Amniotic epithelial cell (primary cell): ENCODE measurements at regions not wholly inside any gene's neighbourhood (a gene's known extent, or its start where the extent isn't known, plus 50 kb on each side); places are given as distances from the start of the nearest gene placed in this dataset.
"Not testable (repeated sequence)": the region's sequence is repeated elsewhere in the genome, so short reads cannot be mapped to it uniquely, and the experiment has no call there.

ENCODE experiments used
- DNase-seq: peaks from one replicate; pipeline ENCODE4 v3.0.0-alpha.2; 2010; ENCODE audit warnings: low read depth

DNA sequence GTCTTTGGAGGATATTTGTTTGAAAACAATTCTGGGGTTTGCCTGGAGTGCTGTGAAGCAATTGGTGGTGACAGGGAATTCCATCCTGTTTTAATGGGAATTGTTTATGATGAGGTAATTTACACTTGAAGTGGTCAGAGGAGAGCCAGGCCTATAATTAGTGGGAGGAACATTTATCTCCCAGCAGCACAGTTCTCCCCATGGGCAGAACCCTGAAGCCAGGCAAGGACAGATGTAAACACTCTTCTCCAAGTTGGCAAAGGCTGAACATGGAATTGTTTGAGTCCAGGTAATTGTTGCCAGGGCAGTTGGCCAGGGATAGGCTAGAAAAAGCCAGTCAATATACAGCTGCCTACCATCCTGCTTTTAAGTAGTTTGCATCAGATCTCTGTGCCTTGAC, 789.7 kb downstream of the FRK start:
- no peak for DNase-seq

DNA sequence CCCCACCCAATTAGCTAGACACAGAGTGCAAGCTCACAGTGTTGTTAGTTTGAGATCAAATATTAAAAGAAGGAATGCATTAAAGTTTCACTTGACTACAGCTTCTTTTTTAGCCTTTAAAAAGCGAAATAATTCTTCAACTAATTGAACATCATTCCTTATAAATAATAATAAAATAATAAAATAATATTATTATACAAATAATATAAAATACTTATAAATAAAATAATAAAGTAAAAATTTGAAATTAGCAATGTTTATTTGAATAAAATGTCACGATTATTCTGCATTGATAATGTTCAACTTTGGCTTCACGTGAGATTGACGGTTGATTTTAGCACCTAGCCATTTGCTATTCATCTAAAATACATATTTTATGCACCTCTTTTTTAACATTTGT, 819.3 kb downstream of the FRK start:
- no peak for DNase-seq

DNA sequence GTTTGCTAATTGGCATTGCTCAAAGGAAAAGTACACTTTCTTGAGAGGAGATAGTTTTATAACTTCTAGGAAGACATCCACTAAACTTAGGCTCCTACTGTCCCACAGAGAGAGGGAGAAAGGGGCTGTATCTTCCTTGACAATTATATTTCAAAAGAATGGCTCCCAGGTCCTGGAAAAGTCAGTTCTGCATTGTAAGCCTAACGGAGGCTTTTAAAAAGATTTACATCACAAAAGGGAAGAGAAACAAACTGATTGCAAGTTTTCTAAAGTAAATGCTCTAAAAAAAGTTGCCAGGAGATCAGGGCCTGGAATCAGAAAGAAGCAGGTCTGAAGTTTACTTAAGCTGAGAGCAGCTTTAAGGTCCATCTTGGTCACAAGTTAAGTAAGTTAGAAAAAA, 839.5 kb downstream of the FRK start:
- no peak for DNase-seq

DNA sequence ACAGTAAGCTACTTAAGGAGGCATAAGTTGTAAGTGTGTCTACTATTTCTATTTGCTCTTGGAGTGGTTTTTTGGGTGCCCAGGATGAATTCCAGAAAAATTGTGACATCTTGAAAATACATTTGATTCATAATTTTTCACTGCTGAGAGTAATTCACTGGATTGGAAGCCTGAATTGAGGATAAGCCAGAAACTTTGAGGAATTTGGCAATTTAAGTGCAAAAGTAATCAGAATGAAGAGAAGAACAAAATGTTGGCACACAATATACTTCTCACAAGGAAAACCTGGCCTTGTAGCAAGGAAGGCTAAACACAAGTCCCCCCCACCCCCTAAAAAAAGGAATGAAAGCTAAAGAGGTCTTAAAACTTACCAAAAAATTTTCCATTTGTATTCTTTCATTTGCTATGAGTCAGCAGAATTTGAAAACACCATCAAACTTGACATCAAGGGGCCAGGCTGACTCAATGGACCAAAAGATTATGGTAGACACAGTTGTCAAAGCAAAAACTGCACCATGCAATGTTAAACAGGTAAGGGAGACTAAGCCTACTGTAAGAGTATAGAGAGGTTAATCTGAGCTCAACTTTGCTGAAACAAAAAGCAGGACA, 840.0 kb downstream of the FRK start:
- no peak for DNase-seq

DNA sequence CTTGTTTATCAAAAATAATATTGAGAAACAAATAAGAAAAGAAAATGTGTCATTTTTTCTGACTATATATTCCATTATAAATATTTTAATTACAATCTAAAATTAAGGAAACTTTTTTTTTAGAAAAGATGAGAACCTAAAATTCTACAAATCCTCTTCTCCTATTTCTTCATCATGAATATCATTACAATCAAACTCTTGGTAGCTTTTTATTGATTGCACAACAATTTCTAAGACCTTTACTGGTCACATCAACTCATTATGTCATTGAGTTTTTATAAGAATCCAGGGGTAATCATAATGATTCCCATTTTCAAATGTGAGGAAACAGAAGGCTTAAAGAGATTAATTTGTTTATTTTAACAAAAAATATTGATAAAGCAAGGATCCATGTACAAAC, 841.0 kb downstream of the FRK start:
- DNase-seq: no peak

DNA sequence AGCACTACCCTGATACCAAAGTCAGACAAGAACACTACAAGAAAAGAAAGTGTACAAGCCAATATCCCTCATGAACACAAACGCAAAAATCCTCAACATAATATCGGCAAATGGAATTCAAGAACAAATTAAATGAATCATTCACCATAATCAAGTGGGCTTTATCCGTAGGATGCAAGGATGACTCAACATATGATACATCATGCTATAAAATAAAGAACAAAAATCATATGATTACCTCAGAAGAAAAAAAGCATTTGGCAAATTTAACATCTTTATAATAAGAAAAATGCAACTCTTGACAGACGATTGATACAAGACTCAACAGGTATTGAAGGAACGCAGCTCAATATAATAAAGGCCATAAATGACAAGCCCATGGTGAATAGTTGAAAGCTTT, 843.9 kb downstream of the FRK start:
- no peak for DNase-seq

DNA sequence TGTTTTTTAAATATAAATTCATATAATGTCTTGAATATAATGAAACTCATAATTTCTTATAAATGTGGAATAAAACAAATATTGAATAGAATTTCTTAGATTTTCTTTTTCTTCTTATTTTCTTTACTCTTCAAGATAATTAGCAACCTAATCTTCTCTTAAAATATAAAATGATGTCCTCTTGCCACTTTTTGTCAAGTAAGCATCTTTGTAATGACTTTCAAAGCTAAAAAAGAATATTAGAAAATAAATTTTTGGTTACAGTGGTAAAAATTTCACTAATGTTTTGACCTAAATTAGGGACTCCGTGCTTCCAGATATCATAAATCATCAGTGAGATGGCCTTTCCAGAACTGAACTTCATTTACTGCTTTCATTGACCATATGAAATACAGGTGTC, 846.4 kb downstream of the FRK start:
- no peak for DNase-seq

DNA sequence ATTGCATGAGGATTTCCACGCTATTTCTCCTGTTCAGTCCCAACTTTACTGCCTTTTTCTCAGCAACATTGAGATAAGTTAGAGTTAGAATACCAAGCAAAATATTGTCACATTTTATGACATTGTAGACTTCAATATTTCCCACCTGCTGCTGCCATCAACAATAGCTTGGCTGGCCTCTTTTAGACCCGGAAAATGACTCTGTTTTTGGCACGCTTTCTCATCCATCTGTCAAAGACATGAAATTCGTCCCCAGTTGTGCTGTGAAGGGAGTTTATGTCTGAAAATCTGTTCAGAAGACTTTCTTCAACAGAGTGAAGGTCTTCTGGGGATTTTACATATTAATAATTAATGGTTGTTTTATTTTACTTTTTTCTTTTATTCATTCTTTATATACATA, 857.3 kb downstream of the FRK start:
- no peak for DNase-seq

DNA sequence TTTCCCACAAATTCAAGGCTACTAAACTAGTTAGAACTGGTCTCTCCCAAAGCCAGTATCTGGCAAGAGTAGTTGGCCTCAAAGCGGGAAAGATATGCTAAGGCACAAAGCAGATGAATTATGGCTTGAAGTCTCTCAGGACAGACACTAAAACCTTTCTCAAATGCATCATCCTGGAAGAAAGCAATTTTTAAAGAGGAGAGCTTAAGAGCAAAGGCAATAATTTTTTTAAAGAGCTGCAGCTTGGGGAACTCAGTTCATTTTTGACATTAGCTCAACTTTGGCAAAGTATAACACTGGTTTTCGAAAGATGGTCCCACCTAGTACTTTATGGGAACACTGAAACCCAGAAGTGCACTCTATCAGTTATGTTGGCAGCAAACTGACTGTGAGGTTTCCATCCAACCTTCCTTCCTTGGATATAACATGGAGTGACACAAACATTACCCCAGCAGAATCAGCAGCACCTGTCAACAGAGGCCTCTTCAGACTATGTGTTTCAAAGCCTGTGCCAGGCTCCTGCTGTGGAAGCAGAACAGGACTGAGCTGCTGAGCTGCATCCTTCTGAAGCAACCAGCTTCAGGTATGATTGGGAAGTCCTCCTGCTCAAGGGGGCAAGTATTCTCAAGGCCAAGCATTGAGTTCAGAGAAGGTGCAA, 852.3 kb upstream of the HS3ST5 start:
- DNase-seq: no peak

DNA sequence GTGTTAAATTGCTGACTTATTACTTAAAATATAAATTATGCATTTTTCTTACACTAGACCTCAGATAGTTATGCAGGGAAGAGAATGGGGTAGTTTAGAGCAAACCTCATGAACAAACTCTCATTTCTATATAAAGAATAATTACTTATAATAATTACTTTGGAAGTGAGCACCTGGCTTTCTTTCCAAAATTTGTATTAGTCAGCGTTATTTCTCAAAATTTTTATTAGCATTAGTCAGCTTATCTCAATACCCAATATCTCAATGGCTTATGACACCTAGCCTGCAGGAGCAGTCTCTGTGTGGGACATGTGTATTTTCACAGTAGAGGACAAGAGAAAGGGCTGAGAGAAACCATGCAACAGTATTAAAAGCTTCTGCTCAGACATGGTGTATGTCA, 849.2 kb upstream of the HS3ST5 start:
- no peak for DNase-seq

DNA sequence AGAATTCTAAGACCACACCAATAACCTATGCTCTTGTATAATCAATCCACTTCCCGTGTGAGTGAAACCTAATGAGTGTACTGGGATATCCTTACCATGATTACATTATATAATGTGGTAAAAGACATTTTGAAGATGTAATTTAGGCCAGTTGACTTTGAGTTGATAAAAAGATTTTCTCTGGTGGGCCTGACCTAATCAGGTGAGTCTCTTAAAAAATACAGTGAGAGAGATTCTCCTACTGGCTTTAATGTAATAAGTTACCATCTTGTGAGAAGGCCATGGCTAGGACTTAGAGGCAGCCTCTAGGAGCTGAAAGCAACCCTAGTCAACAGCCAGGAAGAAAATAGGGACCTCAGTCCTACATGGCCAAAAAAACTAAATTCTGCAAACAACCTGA, 847.7 kb upstream of the HS3ST5 start:
- no peak for DNase-seq

DNA sequence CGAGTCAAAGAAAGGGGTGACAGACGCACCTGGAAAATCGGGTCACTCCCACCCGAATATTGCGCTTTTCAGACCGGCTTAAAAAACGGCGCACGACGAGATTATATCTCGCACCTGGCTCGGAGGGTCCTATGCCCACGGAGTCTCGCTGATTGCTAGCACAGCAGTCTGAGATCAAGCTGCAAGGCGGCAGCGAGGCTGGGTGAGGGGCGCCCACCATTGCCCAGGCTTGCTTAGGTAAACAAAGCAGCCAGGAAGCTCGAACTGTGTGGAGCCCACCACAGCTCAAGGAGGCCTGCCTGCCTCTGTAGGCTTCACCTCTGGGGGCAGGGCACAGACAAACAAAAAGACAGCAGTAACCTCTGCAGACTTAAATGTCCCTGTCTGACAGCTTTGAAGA, 832.6 kb upstream of the HS3ST5 start:
- DNase-seq: not testable (repeated sequence)

DNA sequence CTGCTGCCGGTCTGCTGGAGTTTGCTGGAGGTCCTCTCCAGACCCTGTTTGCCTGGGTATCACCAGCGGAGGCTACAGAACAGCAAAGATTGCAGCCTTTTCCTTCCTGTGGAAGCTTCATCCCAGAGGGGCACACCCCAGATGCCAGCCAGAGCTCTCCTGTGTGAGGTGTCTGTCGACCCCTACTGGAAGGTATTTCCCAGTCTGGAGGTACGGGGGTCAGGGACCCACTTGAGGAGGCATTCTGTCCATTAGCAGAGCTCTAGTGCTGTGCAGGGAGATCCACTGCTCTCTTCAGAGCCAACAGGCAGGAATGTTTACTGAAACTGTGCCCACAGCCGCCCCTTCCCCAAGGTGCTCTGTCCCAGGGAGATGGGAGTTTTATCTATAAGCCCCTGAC, 823.1 kb upstream of the HS3ST5 start:
- not testable (repeated sequence) for DNase-seq

DNA sequence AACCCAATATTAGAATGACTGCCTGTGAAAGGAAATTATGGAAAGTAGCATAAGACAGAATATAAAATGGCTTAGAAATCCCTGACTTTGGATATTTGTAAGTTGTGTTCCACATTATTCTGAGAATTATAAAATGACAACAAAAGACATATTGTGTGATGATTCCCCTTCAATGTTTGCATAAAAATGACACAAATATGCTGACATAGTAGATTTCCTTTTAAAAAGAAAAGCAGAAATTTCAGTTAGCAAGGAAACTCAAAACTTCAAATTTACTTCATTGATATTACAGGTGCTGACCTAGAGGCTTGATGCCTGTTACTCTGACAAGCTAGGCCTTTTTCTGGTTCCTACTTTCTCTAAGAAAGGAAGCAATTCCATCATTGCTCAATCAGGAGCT, 816.9 kb upstream of the HS3ST5 start:
- DNase-seq: no peak

DNA sequence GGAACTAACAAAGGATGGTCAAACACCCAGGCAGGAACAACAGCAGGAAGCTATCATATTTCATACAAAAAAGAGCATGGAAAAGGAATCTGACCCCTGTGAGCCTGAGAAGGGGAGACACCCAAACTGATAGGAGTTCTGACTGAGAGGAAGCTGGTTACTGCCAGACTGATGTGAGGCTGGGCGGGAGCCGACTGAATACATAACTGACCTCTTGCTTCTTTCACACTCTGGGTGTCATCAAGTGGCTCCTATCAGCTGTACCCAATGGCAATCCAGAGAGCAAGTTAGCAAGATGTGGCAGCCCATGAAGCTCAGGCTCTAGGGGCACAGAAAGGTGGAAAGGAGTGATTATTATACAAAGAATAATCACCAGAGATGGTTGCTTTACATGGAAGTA, 795.1 kb upstream of the HS3ST5 start:
- DNase-seq: no peak

DNA sequence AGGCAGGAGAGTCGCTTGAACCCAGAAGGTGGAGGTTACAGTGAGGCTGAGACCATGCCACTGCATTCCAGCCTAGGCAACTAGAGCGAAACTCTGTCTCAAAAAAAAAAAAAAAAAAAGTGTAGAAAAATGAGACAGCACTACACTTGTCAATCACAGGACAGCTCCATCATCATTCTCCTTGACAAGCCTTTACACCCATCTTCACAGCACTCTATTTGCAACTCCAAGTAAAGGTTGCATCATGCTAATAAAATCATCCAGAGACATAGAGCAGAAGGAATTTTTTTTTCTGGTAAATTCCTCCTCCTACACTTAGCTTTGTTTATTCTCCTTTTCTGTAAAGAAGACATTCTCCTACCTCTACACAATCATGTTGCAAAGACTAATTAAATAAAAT, 791.0 kb upstream of the HS3ST5 start:
- DNase-seq: no peak

DNA sequence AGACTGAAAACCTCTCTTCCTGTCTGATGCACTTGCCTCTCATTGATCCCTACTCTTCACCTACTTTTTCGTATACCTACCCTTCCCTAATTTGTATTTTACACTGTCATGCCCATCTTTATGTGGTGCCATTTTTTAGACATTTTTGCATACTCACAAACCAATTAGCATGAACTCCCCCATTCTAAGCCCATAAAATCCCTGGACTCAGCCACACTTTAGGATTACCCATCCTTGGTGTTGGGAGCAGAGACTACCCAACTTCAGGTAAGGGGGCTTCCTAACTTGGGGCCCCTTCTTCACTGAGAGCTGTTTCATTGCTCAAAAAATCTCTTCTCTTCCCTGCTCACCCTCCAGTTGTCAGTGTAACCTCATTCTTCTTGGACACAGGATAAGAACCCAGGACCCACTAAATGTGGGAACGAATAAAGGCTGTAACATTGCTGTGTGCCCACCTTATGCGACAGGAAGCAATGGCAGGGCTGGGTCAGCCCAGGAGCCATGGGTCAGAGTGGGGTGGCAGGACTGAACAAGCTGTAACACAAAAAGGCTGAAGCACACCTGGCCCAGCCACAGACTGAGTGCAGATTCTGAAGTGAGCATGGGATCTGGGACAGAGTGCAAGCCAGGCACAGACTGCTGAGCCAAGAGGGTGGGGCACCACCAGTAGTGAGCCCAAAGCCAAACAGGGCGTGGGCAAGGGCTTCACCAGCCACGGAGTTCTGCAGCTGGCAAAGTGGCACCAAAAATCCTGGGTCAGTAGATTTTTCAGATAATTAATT, 789.1 kb upstream of the HS3ST5 start:
- no peak for DNase-seq

DNA sequence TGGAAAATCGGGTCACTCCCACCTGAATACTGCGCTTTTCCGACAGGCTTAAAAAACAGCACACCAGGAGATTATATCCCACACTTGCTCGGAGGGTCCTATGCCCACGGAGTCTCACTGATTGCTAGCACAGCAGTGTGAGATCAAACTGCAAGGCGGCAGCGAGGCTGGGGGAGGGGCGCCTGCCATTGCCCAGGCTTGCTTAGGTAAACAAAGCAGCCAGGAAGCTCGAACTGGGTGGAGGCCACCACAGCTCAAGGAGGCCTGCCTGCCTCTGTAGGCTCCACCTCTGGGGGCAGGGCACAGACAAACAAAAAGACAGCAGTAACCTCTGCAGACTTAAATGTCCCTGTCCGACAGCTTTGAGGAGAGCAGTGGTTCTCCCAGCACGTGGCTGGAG, 778.7 kb upstream of the HS3ST5 start:
- not testable (repeated sequence) for DNase-seq

DNA sequence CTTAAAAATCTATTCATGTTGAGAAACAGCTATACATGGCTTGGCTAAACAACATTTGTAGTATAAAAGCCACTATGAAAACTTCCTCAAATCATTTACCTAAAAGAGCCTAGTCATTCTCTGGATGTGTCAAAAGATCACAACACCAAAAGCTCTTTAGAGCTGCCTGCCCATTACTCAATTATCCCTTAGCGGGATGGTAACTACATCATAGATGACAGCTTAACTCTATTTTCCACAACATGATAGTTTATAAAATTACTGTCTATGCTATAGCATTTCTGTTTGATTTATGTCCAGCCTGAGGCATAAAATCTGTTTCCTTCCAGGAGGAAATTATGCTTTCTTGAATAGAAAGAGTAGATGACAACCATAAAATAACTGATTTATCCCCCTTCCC, 777.6 kb upstream of the HS3ST5 start:
- no peak for DNase-seq

DNA sequence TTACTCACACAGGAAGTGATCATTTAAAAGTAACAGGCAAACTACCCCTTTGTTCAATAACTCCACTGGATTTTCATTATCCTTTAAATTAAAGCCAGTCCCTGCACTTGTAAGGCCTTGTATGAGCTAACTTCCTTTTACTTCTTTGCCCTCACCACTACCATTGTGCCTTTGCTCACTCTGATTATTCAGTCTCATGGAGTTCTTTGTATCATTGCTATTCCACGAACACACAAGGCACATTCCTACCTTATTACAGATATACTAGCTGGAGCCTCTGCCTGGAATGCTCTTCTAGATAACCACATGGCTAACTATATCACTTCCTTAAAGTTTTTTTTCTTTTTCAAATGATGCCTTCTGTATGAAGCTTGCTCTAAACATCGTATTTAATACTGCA, 748.6 kb upstream of the HS3ST5 start:
- no peak for DNase-seq

DNA sequence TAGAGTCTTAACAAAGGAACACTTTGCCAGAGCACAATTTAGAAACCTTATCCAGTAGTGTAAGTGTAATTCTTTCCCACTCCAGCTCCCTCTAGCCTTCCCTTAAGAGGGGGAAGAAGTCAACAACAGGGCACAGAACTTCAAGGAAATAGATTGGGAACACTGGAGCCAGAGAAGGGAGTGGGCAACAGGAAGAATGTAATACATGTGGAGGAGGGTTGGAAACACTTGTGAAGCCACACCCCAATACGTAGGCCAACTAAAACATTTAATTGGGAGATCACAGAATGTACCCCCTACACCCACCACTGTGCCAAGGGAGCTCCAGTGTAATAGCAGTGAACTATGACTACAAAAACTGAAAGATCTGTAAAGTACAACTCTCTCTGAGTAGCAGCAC, 735.7 kb upstream of the HS3ST5 start:
- no peak for DNase-seq

DNA sequence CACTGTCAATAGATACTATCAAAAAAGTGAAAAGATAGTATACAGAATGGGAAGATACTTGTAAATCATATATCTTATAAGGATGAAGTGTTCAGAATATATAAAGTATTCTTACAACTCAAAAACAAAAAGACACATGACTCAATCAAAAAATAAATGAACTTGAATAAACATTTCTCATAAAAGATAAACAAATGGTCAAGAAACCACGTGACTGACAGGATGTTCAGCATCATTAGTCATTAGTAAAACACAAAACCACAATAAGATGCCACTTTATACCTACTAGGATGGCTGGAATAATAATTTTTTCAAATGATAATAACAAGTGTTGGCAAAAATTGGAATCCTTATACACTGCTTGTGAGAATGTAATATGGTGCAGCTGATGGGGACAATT, 729.1 kb upstream of the HS3ST5 start:
- DNase-seq: no peak

DNA sequence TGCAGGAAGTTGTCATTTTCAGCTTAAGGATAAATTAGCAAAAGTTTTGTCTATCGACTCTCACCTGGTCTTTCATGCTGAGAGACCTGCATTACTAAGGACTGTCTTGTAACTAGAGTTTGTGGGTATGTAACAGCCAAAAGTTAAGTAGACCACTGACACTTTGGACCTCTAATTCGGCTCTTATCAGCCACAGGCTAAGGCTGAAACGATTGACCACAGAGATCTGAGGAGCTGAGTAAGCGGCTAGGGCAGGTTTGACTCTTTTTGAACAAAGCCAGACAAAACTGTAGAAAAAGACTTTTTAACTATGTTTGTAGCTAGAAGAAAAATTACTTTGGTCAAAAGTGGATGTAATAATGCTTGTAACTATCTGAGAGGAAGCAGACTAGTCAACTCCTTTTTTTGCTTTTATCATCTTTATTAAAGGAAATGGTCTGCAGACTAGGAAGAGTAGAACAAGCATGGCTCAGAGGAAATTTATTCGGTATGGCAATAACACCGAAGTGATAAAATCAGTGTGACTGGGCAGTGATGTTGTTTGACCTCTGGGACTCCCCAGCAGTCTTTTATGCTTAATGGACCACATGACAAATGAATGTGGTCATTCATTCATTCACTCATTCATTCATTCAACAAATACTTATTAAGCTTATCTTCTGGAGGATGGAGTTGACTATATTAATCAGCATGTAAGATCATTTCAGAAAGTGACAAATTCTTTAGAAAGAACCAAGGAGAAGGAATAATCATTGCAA, 725.0 kb upstream of the HS3ST5 start:
- no peak for DNase-seq
